Spleen (tissue), 11 donors: ENCODE measurements at regions not wholly inside any gene's neighbourhood (a gene's known extent, or its start where the extent isn't known, plus 50 kb on each side); places are given as distances from the start of the nearest gene placed in this dataset.

Source experiments
- DNase-seq: peaks from one replicate; pipeline ENCODE4 v3.0.0-alpha.2; 2020
- H3K27ac ChIP-seq, 8 donors: fragments of 200-600 bp; sonication (generic) in 7 of 8; 1 replicate in 4 of 8; 2 replicates in 4 of 8; pipeline versions ENCODE4 v1.5.0 to v1.8.0; 2016 to 2021; ENCODE audit warnings: inconsistent platforms in 4 of 8, mild to moderate bottlenecking in 4 of 8, moderate library complexity in 1 of 8
- H3K27me3 ChIP-seq, 7 donors: fragments of 200-600 bp; sonication (generic) in 6 of 7; replicated peaks in 1 of 7; 1 replicate in 4 of 7; 2 replicates in 3 of 7; pipeline versions ENCODE4 v1.5.0 to v1.8.0; 2016 to 2021; ENCODE audit warnings: inconsistent platforms in 3 of 7, mild to moderate bottlenecking in 1 of 7
- H3K36me3 ChIP-seq, 6 donors: fragments of 200-600 bp; sonication (generic) in 5 of 6; 1 replicate in 4 of 6; 2 replicates in 2 of 6; pipeline versions ENCODE4 v1.5.0 to v1.8.0; 2016 to 2021; ENCODE audit warnings: inconsistent platforms in 2 of 6
- H3K4me1 ChIP-seq, 6 donors: fragments of 200-600 bp; sonication (generic) in 5 of 6; 1 replicate in 3 of 6; 2 replicates in 3 of 6; pipeline versions ENCODE4 v1.5.0 to v1.8.0; 2016 to 2021; ENCODE audit warnings: inconsistent platforms in 3 of 6
- H3K4me3 ChIP-seq, 8 donors: fragments of 200-600 bp; sonication (generic) in 7 of 8; 1 replicate in 4 of 8; 2 replicates in 4 of 8; pipeline versions ENCODE4 v1.5.0 to v1.8.0; 2016 to 2021; ENCODE audit warnings: inconsistent platforms in 4 of 8, mild to moderate bottlenecking in 4 of 8, moderate library complexity in 2 of 8
- H3K9me3 ChIP-seq, 8 donors: fragments of 200-600 bp; sonication (generic) in 7 of 8; 1 replicate in 4 of 8; 2 replicates in 4 of 8; pipeline versions ENCODE4 v1.5.0 to v1.8.0; 2016 to 2021; ENCODE audit warnings: inconsistent platforms in 4 of 8
- CTCF ChIP-seq, 11 experiments: fragments of 200-600 bp in 7 of 11; fragments of 450-650 bp in 4 of 11; sonication (generic) in 4 of 11; IDR thresholded peaks in 8 of 11; conservative IDR thresholded peaks in 3 of 11; 1 replicate in 7 of 11; 2 replicates in 4 of 11; pipeline versions ENCODE4 v1.4.0 to v1.8.0; 2016 to 2021; ENCODE audit warnings: antibody characterized with exemption in 11 of 11, inconsistent platforms in 4 of 11, mild to moderate bottlenecking in 1 of 11
- POLR2A ChIP-seq, 3 donors: fragments of 450-650 bp; IDR thresholded peaks; one replicate each; pipeline ENCODE4 v1.5.1; 2017; ENCODE audit warnings: antibody characterized with exemption in 3 of 3, mild to moderate bottlenecking in 1 of 3
- POLR2AphosphoS5 ChIP-seq, 3 donors: sonication (generic); formaldehyde crosslinking; IDR thresholded peaks; one replicate each; pipeline ENCODE4 v1.5.1; 2017; ENCODE audit warnings: antibody characterized with exemption in 3 of 3
- WGBS, 5 donors: extraction: QIAGEN DNeasy Blood & Tissue Kit in 3 of 5; methylation state at CpG; one replicate each; pipeline versions ENCODE4 v1.1.5 to v1.1.7; 2013 to 2018; 5-methylcytosine and 5-hydroxymethylcytosine counted together
- intact Hi-C: fragments of 100-400 bp; cut with DNase I; formaldehyde crosslinking; loops from one replicate; pipeline ENCODE4 v1.15.0; 2023; ENCODE audit warnings: low total_unique reads
- donor health status: healthy with polysubstance abuse.
- donor health status: DM: no; HTN: no; CAD: no; lungs with moderate emphysema.
- donor health status: DM: no; HTN: no; CAD: no.
- donor health status: Bipolar disorder and iron deficiency.
- donor health status: healthy.
- donor health status: DM: no; HTN: no; CAD: no.
- donor health status: DM: yes; HTN: yes; CAD: no.

GRCh38 chr3:132205609-132206008, 111.6 kb upstream of the ACP3 start:
- no peaks in the 10 kb centered on the region for H3K4me1 ChIP-seq
- no peak for DNase-seq
- H3K36me3 ChIP-seq: no peaks in the 10 kb centered on the region
- peaks cover 0 to 3% (median 0%) of the 10 kb centered on the region in 7 donors for H3K27me3 ChIP-seq
- no peak overlapping the region for H3K27ac ChIP-seq
- no peak overlapping the region for H3K4me3 ChIP-seq
- intact Hi-C loops: no loop called here
- no peaks in the 10 kb centered on the region for H3K9me3 ChIP-seq
- TF ChIP-seq CTCF (IDR thresholded peaks at IDR 0.05 in 8 of 11, conservative IDR thresholded peaks at IDR 0.05 in 3 of 11) (no peak), POLR2AphosphoS5 (IDR thresholded peaks at IDR 0.05) (no peak), POLR2A (IDR thresholded peaks at IDR 0.05) (no peak)

- peaks cover 0 to 19% (median 0%) of the 10 kb centered on the region in 7 donors for H3K27me3 ChIP-seq
- no peaks in the 10 kb centered on the region for H3K4me1 ChIP-seq
- H3K4me3 ChIP-seq: no peak overlapping the region
- intact Hi-C loops: no loop called here
- TF ChIP-seq POLR2A (IDR thresholded peaks at IDR 0.05) (no peak), CTCF (IDR thresholded peaks at IDR 0.05 in 8 of 11, conservative IDR thresholded peaks at IDR 0.05 in 3 of 11) (no peak), POLR2AphosphoS5 (IDR thresholded peaks at IDR 0.05) (no peak)
- no peaks in the 10 kb centered on the region for H3K36me3 ChIP-seq
- DNase-seq: no peak
- no peaks in the 10 kb centered on the region for H3K9me3 ChIP-seq
- H3K27ac ChIP-seq: no peak overlapping the region
Observed at GRCh38 chr3:132209855-132210254, 107.4 kb upstream of the ACP3 start.

- intact Hi-C loops: no loop called here
- no peak for DNase-seq
Observed at GRCh38 chr3:132210476-132211346, 106.5 kb upstream of the ACP3 start.

More at GRCh38 chr3:132210476-132211346, 106.5 kb upstream of the ACP3 start:
- H3K4me1 ChIP-seq: no peaks in the 10 kb centered on the region
- H3K9me3 ChIP-seq: no peaks in the 10 kb centered on the region
- 45 to 51% (median 47%) methylated on average over 9 of the region's 9 CpGs for WGBS, 5 donors
- no peak overlapping the region for H3K27ac ChIP-seq
- no peaks in the 10 kb centered on the region for H3K36me3 ChIP-seq
- H3K27me3 ChIP-seq: peaks cover 0 to 19% (median 0%) of the 10 kb centered on the region in 7 donors
- H3K4me3 ChIP-seq: no peak overlapping the region
- peak in 1 of 11 experiments; percentile 7 for TF ChIP-seq CTCF (IDR thresholded peaks at IDR 0.05 in 8 of 11, conservative IDR thresholded peaks at IDR 0.05 in 3 of 11)
- TF ChIP-seq POLR2AphosphoS5 (IDR thresholded peaks at IDR 0.05): no peak
- TF ChIP-seq POLR2A (IDR thresholded peaks at IDR 0.05): no peak
